NT2/D1 (cell line): ENCODE measurements at regions not wholly inside any gene's neighbourhood (a gene's known extent, or its start where the extent isn't known, plus 50 kb on each side); places are given as distances from the start of the nearest gene placed in this dataset.

Experiments used
- SUZ12 ChIP-seq: IDR thresholded peaks from 2 replicates; pipeline ENCODE4 v1.6.1; 2011; ENCODE audit not compliant: insufficient read length, insufficient read depth; ENCODE audit errors: extremely low read depth
- ZNF274 ChIP-seq: IDR thresholded peaks from 2 replicates; pipeline ENCODE4 v1.6.1; 2011; ENCODE audit warnings: mild to moderate bottlenecking, low read depth, low read length

DNA sequence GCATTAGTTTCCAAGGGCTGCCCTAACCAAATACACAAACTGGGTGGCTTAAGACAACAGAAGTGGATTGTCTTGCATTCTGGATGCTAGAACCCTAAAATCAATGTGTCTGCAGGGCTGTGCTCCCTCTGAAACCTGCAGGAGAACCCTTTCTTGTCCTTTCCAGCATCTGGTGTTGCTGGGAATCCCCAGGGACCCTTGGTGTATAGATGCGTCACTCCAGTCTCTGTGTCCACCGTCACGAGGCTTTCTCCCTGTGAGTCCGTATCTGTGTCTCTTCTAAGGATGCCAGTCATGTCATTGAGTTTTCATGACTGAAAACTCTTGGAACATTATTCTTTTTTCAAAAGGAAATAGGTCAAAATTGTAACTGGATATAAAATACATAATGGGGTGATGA, 142.9 kb downstream of the RNASET2 start:
- TF ChIP-seq SUZ12: no peak
- no peak for TF ChIP-seq ZNF274
